Neural progenitor cell (in vitro differentiated cells): ENCODE measurements at regions not wholly inside any gene's neighbourhood (a gene's known extent, or its start where the extent isn't known, plus 50 kb on each side); places are given as distances from the start of the nearest gene placed in this dataset.

Experiments
- DNase-seq: peaks from one replicate; pipeline ENCODE4 v3.0.0-alpha.2; 2016; ENCODE audit warnings: low spot score
- H2AFZ ChIP-seq: fragments of 200-600 bp; sonication (generic); replicated peaks from 2 replicates; pipeline ENCODE4 v1.6.1; 2016; ENCODE audit warnings: antibody characterized with exemption
- H3F3A ChIP-seq: fragments of 200-600 bp; sonication (generic); 2 replicates; pipeline ENCODE4 v1.6.1; 2016; ENCODE audit warnings: antibody characterized with exemption, low read depth
- H3K27ac ChIP-seq: fragments of 200-600 bp; sonication (generic); 2 replicates; pipeline ENCODE4 v1.5.1; 2016; ENCODE audit warnings: mild to moderate bottlenecking
- H3K27me3 ChIP-seq: fragments of 200-600 bp; sonication (generic); 2 replicates; pipeline ENCODE4 v1.6.1; 2016; ENCODE audit warnings: mild to moderate bottlenecking, moderate library complexity
- H3K36me3 ChIP-seq: fragments of 200-600 bp; sonication (generic); 2 replicates; pipeline ENCODE4 v1.5.1; 2016
- H3K4me1 ChIP-seq: fragments of 200-600 bp; sonication (generic); 2 replicates; pipeline ENCODE4 v1.6.1; 2016; ENCODE audit warnings: mixed run types
- H3K4me2 ChIP-seq: fragments of 200-600 bp; sonication (generic); 2 replicates; pipeline ENCODE4 v1.6.1; 2016
- H3K4me3 ChIP-seq: fragments of 200-600 bp; sonication (generic); 2 replicates; pipeline ENCODE4 v1.5.1; 2016
- H3K79me2 ChIP-seq: fragments of 200-600 bp; sonication (generic); 2 replicates; pipeline ENCODE4 v1.6.1; 2016; ENCODE audit warnings: low read depth
- H3K9ac ChIP-seq: fragments of 200-600 bp; sonication (generic); 2 replicates; pipeline ENCODE4 v1.6.1; 2016
- H3K9me3 ChIP-seq: fragments of 200-600 bp; sonication (generic); 2 replicates; pipeline ENCODE4 v1.5.1; 2016; ENCODE audit warnings: low read depth
- H4K20me1 ChIP-seq: fragments of 200-600 bp; sonication (generic); 2 replicates; pipeline ENCODE4 v1.6.1; 2016; ENCODE audit warnings: low read depth
- H3K27ac Mint-ChIP-seq: 3 replicates; pipeline ENCODE4 v1.8.0; 2021; ENCODE audit warnings: mixed read lengths
- H3K27me3 Mint-ChIP-seq: 2 replicates; pipeline ENCODE4 v1.8.0; 2022; ENCODE audit warnings: low read depth, mild to moderate bottlenecking, inconsistent platforms, moderate library complexity, mixed read lengths; ENCODE audit not compliant: insufficient read depth
- H3K36me3 Mint-ChIP-seq: 3 replicates; pipeline ENCODE4 v1.8.0; 2021; ENCODE audit warnings: mixed read lengths
- H3K4me1 Mint-ChIP-seq: 3 replicates; pipeline ENCODE4 v1.8.0; 2021; ENCODE audit warnings: mixed read lengths
- H3K4me3 Mint-ChIP-seq: 3 replicates; pipeline ENCODE4 v1.8.0; 2021; ENCODE audit warnings: mild to moderate bottlenecking, moderate library complexity, mixed read lengths
- H3K9me3 Mint-ChIP-seq: 3 replicates; pipeline ENCODE4 v1.8.0; 2020; ENCODE audit warnings: mixed read lengths
- EZH2 ChIP-seq: fragments of 200-600 bp; sonication (generic); IDR thresholded peaks from 2 replicates; pipeline ENCODE4 v1.6.1; 2017; ENCODE audit warnings: antibody characterized with exemption, mild to moderate bottlenecking, moderate library complexity
- EZH2phosphoT487 ChIP-seq: fragments of 200-600 bp; sonication (generic); IDR thresholded peaks from 2 replicates; pipeline ENCODE4 v1.6.1; 2017; ENCODE audit warnings: antibody characterized with exemption
- TF ChIP-seq, protein P1 (sequence below): fragments of 200-600 bp; sonication (generic); IDR thresholded peaks from 2 replicates; pipeline ENCODE4 v1.5.1; 2017; ENCODE audit warnings: antibody characterized with exemption, mild to moderate bottlenecking

DNA sequence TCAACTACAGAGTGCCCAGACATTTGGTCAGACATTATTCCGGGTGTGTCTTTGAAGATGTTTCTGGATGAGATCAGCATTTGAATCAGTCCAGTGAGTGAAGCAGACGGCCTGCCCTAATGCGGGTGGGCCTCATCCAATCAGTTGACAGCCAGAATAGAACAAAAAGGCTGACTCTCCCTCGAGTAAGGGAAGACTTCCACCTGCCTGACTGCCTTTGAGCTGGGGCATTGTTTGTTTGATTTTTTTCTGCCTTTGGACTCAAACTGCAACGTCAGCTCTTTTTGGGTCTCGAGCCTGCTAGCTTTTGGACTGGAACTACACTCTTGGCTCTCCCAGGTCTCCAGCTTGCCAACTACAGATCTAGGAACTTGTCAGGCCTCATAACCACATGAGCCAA, 111.7 kb upstream of the AGAP1 start:
- TF ChIP-seq EZH2phosphoT487 (no peak), EZH2 (no peak)
- TF ChIP-seq, protein P1, sequence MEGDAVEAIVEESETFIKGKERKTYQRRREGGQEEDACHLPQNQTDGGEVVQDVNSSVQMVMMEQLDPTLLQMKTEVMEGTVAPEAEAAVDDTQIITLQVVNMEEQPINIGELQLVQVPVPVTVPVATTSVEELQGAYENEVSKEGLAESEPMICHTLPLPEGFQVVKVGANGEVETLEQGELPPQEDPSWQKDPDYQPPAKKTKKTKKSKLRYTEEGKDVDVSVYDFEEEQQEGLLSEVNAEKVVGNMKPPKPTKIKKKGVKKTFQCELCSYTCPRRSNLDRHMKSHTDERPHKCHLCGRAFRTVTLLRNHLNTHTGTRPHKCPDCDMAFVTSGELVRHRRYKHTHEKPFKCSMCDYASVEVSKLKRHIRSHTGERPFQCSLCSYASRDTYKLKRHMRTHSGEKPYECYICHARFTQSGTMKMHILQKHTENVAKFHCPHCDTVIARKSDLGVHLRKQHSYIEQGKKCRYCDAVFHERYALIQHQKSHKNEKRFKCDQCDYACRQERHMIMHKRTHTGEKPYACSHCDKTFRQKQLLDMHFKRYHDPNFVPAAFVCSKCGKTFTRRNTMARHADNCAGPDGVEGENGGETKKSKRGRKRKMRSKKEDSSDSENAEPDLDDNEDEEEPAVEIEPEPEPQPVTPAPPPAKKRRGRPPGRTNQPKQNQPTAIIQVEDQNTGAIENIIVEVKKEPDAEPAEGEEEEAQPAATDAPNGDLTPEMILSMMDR: no peak
- no peaks in the 10 kb centered on the region for H4K20me1 ChIP-seq
- H3K4me3 ChIP-seq: no peak overlapping the region
- Mint-ChIP-seq H3K4me1 (peaks cover 20% of the 10 kb centered on the region), H3K27me3 (peaks cover 7% of the 10 kb centered on the region), H3K4me3 (no peak overlapping the region), H3K9me3 (no peaks in the 10 kb centered on the region), H3K36me3 (no peaks in the 10 kb centered on the region), H3K27ac (no peak overlapping the region)
- no peak overlapping the region for H2AFZ ChIP-seq
- no peaks in the 10 kb centered on the region for H3K27me3 ChIP-seq
- no peaks in the 10 kb centered on the region for H3K36me3 ChIP-seq
- no peaks in the 10 kb centered on the region for H3K4me1 ChIP-seq
- H3K27ac ChIP-seq: no peak overlapping the region
- no peak overlapping the region for H3K9ac ChIP-seq
- H3K9me3 ChIP-seq: no peaks in the 10 kb centered on the region
- H3F3A ChIP-seq: no peaks in the 10 kb centered on the region
- no peak for DNase-seq
- no peak overlapping the region for H3K4me2 ChIP-seq
- H3K79me2 ChIP-seq: no peaks in the 10 kb centered on the region

DNA sequence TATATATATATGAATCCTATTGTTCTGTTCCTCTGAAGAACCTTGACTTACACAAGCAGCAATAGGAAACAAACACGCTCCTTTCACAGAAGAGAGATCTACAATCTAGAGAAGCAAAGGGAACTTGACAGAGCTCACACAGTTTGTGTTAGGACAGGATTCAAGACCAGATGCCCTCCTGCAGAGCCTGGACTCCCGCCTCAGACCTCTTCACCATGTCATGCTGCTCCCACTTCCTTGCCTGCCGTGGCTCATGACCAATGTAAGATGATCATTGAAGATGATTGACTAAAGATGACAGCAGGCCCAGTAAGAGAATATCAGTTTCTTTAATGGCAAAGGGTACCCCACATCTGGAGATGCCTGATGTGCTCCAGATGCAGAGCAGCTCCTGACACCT, 111.2 kb upstream of the AGAP1 start:
- Mint-ChIP-seq H3K4me3 (no peak overlapping the region), H3K9me3 (no peaks in the 10 kb centered on the region), H3K36me3 (no peaks in the 10 kb centered on the region), H3K4me1 (peaks cover 20% of the 10 kb centered on the region), H3K27ac (no peak overlapping the region), H3K27me3 (peaks cover 7% of the 10 kb centered on the region)
- Histone ChIP-seq H3K36me3 (no peaks in the 10 kb centered on the region), H4K20me1 (no peaks in the 10 kb centered on the region), H3K4me2 (no peak overlapping the region), H3K27me3 (no peaks in the 10 kb centered on the region), H3K27ac (no peak overlapping the region), H3K4me1 (no peaks in the 10 kb centered on the region), H2AFZ (no peak overlapping the region), H3K4me3 (no peak overlapping the region), H3K9me3 (no peaks in the 10 kb centered on the region), H3K9ac (no peak overlapping the region), H3K79me2 (no peaks in the 10 kb centered on the region), H3F3A (no peaks in the 10 kb centered on the region)
- DNase-seq: no peak
- TF ChIP-seq EZH2: no peak
- TF ChIP-seq EZH2phosphoT487: no peak
- TF ChIP-seq, protein P1: no peak

DNA sequence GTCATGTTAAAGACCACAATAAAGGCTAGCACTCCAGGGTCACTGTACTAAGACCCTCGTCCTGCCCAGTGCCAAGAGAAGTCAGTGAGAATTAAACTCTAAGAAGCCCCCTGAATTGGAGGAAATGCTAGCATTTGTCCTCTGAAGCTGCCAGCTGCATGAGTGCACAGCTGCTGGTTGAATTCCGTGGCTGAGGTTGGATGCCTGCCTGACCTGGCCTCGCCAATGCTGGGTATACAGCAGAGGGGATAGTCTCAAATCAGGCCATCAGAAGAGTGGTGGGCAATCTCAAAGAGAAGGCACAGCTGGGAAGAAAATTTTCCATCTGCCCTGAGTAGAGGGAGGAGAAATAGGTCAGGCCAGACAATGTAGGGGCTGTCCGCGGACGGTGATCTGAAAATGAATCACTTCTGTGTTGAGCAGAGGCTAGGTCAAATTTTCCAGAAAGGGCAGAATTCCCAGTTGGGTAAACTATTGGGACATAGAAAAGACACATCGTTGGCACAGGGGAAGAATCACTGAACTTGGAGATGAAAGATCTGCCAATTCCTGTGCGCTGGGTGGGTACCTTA, 110.5 kb upstream of the AGAP1 start:
- Histone ChIP-seq H4K20me1 (no peaks in the 10 kb centered on the region), H2AFZ (no peak overlapping the region), H3K36me3 (no peaks in the 10 kb centered on the region), H3F3A (no peaks in the 10 kb centered on the region), H3K9ac (no peak overlapping the region), H3K4me3 (no peak overlapping the region), H3K4me2 (no peak overlapping the region), H3K9me3 (no peaks in the 10 kb centered on the region), H3K79me2 (no peaks in the 10 kb centered on the region), H3K4me1 (no peaks in the 10 kb centered on the region), H3K27ac (no peak overlapping the region), H3K27me3 (no peaks in the 10 kb centered on the region)
- Mint-ChIP-seq H3K27me3 (peaks cover 7% of the 10 kb centered on the region), H3K4me3 (no peak overlapping the region), H3K4me1 (peaks cover 20% of the 10 kb centered on the region), H3K9me3 (no peaks in the 10 kb centered on the region), H3K27ac (peak overlapping the region; percentile 92), H3K36me3 (no peaks in the 10 kb centered on the region)
- TF ChIP-seq EZH2phosphoT487 (no peak), EZH2 (no peak)
- TF ChIP-seq, protein P1: no peak
- DNase-seq: no peak
